MCF 10A (cell line): ENCODE measurements at regions not wholly inside any gene's neighbourhood (a gene's known extent, or its start where the extent isn't known, plus 50 kb on each side); places are given as distances from the start of the nearest gene placed in this dataset.
"Not testable (repeated sequence)": the region's sequence is repeated elsewhere in the genome, so short reads cannot be mapped to it uniquely, and the experiment has no call there.

Experiments used
- BruUV-seq: library from RNA; stranded (reverse); fragments of 400-500 nt; replicated peaks from 2 replicates; lab custom pipeline; 2021; lab: Mats Ljungman, UMichigan
- CTCF ChIA-PET: fragments of 300-600 bp; sonication (Branson Sonifier 250); formaldehyde crosslinking; extraction: SDS; loops from one replicate; lab custom pipeline; 2021; ENCODE audit warnings: antibody characterized with exemption, inconsistent platforms; lab: Yijun Ruan, JAX
- POLR2A ChIA-PET: fragments of 300-600, 350-650 bp; sonication (Branson Sonifier 250); formaldehyde crosslinking; extraction: SDS; loops from one replicate; lab custom pipeline; 2020; ENCODE audit warnings: antibody characterized with exemption, inconsistent platforms; lab: Yijun Ruan, JAX
- DNase-seq: peaks from one replicate; pipeline ENCODE4 v3.0.0-alpha.2; 2018; ENCODE audit not compliant: unreplicated experiment
- H3K27ac Mint-ChIP-seq: one replicate; pipeline ENCODE4 v1.8.0; 2022; ENCODE audit warnings: mild to moderate bottlenecking, low read depth, mixed read lengths; ENCODE audit not compliant: unreplicated experiment
- H3K27me3 Mint-ChIP-seq: one replicate; pipeline ENCODE4 v1.8.0; 2022; ENCODE audit warnings: mixed read lengths; ENCODE audit not compliant: insufficient read depth, unreplicated experiment
- H3K36me3 Mint-ChIP-seq: one replicate; pipeline ENCODE4 v1.8.0; 2022; ENCODE audit warnings: mild to moderate bottlenecking, moderate library complexity, mixed read lengths; ENCODE audit not compliant: insufficient read depth, unreplicated experiment
- H3K4me1 Mint-ChIP-seq: one replicate; pipeline ENCODE4 v1.8.0; 2022; ENCODE audit warnings: mixed read lengths; ENCODE audit not compliant: insufficient read depth, unreplicated experiment
- H3K4me3 Mint-ChIP-seq: one replicate; pipeline ENCODE4 v1.8.0; 2022; ENCODE audit warnings: mild to moderate bottlenecking, moderate library complexity, mixed read lengths; ENCODE audit not compliant: unreplicated experiment
- H3K9me3 Mint-ChIP-seq: one replicate; pipeline ENCODE4 v1.8.0; 2022; ENCODE audit warnings: mixed read lengths; ENCODE audit not compliant: unreplicated experiment
- intact Hi-C: fragments of 100-400 bp; cut with micrococcal nuclease; formaldehyde crosslinking; loops from 2 replicates; pipeline ENCODE4 v1.14.1; 2022
- TF ChIP-seq, protein P1 (sequence below): fragments of 200-600 bp; IDR thresholded peaks from one replicate; pipeline ENCODE4 v1.8.0; 2022; ENCODE audit warnings: antibody characterized with exemption, mild to moderate bottlenecking; ENCODE audit not compliant: unreplicated experiment

DNA sequence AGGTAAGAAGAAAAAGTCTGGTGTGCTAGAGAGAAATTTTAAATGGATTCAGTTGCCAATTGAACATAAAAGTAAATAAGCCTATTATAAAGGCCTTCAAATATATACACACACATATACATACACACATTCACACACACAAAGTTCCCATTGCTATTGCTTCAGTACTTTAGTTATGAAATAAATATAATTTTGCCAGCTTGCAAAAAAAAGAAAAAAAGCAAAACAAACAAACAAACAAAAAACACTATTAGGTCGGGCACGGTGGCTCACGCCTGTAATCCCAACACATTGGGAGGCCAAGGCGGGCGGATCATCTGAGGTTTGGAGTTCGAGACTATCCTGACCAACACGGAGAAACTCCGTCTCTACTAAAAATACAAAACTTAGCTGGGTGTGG lies 80.3 kb downstream of the SPIN4 start:
- no peaks in the 10 kb centered on the region for H3K36me3 Mint-ChIP-seq
- H3K4me3 Mint-ChIP-seq, result no peak overlapping the region
- intact Hi-C loops, result no loop called here
- ChIA-PET CTCF (interaction anchor here (0.7 kb wide), 1 partner anchor 34 kb away, joined by 5 read pairs; no protein-coding TSS in a partner anchor), POLR2A (no interaction called here)
- DNase-seq, result no peak
- no TSS peak for BruUV-seq
- H3K4me1 Mint-ChIP-seq, result no peaks in the 10 kb centered on the region
- no peaks in the 10 kb centered on the region for H3K27me3 Mint-ChIP-seq
- TF ChIP-seq, protein P1, sequence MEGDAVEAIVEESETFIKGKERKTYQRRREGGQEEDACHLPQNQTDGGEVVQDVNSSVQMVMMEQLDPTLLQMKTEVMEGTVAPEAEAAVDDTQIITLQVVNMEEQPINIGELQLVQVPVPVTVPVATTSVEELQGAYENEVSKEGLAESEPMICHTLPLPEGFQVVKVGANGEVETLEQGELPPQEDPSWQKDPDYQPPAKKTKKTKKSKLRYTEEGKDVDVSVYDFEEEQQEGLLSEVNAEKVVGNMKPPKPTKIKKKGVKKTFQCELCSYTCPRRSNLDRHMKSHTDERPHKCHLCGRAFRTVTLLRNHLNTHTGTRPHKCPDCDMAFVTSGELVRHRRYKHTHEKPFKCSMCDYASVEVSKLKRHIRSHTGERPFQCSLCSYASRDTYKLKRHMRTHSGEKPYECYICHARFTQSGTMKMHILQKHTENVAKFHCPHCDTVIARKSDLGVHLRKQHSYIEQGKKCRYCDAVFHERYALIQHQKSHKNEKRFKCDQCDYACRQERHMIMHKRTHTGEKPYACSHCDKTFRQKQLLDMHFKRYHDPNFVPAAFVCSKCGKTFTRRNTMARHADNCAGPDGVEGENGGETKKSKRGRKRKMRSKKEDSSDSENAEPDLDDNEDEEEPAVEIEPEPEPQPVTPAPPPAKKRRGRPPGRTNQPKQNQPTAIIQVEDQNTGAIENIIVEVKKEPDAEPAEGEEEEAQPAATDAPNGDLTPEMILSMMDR, result no peak
- H3K9me3 Mint-ChIP-seq, result peaks cover 17% of the 10 kb centered on the region
- no peak overlapping the region for H3K27ac Mint-ChIP-seq

DNA sequence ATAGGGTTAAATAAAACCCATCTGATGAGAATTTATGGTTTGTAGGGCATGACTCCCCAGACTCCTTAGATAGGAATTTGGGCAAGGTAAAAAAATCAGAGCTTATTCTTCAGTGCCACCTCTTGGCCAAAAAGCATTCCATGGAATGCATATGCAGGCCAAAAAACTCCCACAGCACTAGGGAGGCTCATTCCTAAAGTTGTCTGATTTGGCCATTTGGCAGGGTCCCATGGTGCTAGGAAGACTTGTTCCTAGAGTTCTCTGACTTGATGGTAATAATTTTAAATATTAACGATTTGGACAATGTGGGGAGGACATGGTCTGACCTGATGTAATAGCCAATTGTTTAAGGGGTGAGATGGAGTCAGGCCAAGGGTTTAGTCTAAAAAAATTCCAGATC lies 93.0 kb downstream of the SPIN4 start:
- peaks cover 10% of the 10 kb centered on the region for H3K9me3 Mint-ChIP-seq
- no peaks in the 10 kb centered on the region for H3K27me3 Mint-ChIP-seq
- H3K27ac Mint-ChIP-seq, result no peak overlapping the region
- H3K4me3 Mint-ChIP-seq, result no peak overlapping the region
- BruUV-seq, result no TSS peak
- POLR2A ChIA-PET, result no interaction called here
- CTCF ChIA-PET, result no interaction called here
- no peaks in the 10 kb centered on the region for H3K4me1 Mint-ChIP-seq
- H3K36me3 Mint-ChIP-seq, result no peaks in the 10 kb centered on the region
- TF ChIP-seq, protein P1, result no peak
- intact Hi-C loops, result no loop called here
- DNase-seq, result no peak

DNA sequence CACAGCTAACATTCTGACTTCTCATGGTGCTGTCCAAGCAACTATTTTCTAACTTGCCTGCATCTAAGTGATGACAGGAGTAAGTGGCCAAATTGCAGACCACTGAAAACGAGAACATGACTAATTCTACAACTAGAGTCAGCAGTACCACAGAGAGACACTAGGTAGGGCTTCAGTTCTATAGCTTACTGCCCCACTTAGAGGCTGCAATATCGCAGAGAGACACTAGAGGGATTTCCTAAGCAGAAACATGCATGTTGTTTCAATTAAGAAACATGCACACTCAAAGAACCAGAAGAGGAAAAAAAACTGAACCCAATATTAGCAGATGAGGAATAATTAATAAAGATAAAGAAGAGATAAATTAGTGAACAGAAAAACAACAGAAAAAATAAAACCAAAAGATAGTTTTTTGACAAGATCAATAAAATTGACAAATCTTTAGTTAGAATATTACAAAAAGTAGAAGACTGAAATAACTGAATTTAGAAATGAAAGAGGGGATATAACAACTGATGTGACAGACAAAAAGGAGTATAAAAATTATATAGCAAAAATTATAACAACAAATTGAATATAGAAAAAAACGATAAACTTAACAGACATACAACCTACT lies 100.8 kb downstream of the SPIN4 start:
- Mint-ChIP-seq H3K27ac (no peak overlapping the region), H3K4me3 (no peak overlapping the region), H3K27me3 (no peaks in the 10 kb centered on the region), H3K9me3 (peaks cover 8% of the 10 kb centered on the region), H3K36me3 (no peaks in the 10 kb centered on the region), H3K4me1 (no peaks in the 10 kb centered on the region)
- intact Hi-C loops, result no loop called here
- CTCF ChIA-PET, result interaction anchor here (0.6 to 1.7 kb wide), 7 partner anchors 10 to 644 kb away, joined by 3 to 13 read pairs (median 4); no protein-coding TSS in a partner anchor
- peak; percentile 81 for DNase-seq
- no TSS peak for BruUV-seq
- TF ChIP-seq, protein P1, result peak; percentile 97
- POLR2A ChIA-PET, result no interaction called here

DNA sequence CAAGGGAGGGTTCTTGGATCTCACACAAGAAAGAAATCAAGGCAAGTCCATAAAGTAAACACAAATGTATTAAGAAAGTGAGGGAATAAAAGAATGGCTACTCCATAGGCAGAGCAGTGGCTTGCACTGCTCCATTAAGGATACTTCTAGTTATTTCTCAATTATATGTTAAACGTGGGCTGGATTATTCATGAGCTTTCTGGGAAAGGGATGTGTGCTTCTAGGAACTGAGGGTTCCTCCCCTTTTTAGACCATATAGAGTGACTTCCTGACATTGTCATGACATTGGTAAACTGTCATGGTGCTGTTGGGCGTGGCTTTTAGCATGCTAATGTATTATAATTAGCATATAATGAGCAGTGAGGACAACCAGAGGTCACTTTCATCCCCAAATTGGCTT lies 108.4 kb downstream of the SPIN4 start:
- H3K27me3 Mint-ChIP-seq, POLR2A ChIA-PET, CTCF ChIA-PET: not testable (repeated sequence)

DNA sequence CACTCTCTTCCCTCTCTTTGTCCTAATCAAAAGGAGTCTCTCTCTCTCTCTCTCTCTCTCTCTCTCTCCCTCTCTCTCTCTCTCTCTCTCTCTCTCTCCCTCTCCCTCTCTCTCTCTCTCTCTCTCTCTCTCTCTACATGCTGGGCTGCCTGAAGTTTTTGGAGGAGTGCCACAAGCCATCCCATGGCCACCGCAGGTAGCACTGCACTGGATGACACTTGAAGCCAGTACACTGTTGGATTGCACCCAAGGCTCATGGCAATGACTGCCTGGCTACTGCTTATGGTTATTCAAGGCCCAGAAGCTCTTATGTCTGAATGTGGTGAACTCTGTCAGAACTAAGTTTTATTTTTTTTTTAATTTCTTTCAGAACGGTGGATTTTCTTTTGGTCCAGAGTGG lies 115.2 kb downstream of the SPIN4 start:
- H3K9me3 Mint-ChIP-seq, BruUV-seq, H3K4me3 Mint-ChIP-seq, H3K36me3 Mint-ChIP-seq, H3K27me3 Mint-ChIP-seq, DNase-seq, CTCF ChIA-PET, H3K27ac Mint-ChIP-seq, POLR2A ChIA-PET, intact Hi-C loops, H3K4me1 Mint-ChIP-seq: not testable (repeated sequence)

More for the DNA sequence above, 108.4 kb downstream of the SPIN4 start:
- H3K9me3 Mint-ChIP-seq, intact Hi-C loops, BruUV-seq, H3K27ac Mint-ChIP-seq, DNase-seq, H3K4me3 Mint-ChIP-seq, H3K4me1 Mint-ChIP-seq, H3K36me3 Mint-ChIP-seq: not testable (repeated sequence)

DNA sequence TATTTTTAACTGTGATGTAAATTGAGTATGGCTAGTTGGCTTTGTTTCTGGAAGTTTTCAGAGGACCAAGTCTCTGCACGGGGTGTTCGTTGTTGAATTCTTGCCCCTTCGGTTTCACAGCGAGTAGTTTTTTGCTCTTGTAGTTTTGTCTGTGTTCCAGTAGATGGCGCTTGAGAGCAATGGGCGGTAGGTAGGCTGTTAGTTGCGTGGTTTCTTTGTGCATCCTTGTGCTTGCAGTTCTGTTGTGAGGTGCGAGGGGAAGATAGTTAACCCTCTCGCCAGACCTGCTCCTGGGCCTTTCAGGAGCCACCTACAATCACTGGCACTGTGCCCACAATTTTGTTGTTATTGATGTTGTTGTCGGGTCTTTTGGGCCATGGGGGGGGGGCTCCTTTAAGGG lies 118.1 kb downstream of the SPIN4 start:
- CTCF ChIA-PET, POLR2A ChIA-PET, intact Hi-C loops, H3K4me3 Mint-ChIP-seq, H3K27ac Mint-ChIP-seq, DNase-seq, H3K36me3 Mint-ChIP-seq, H3K27me3 Mint-ChIP-seq, H3K9me3 Mint-ChIP-seq, BruUV-seq, H3K4me1 Mint-ChIP-seq: not testable (repeated sequence)

DNA sequence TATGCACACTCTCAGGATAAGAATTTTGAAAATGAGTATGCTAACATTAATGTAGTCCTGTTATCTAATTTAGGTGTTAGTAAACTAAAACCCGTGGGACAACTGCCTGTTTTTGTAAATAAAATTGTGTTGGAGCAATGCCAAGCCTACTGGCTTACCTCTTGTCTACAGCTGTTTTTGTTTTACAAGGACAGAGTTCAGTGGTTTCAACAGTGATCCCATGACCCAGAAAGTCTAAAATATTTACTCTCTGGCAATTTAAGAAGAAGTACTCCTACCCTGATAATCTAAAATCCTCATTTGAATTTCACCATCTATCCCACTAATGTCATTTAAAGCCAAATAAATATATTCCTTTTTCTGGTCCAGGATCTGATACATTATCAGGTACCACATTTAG lies 132.9 kb downstream of the SPIN4 start:
- CTCF ChIA-PET, H3K27ac Mint-ChIP-seq, H3K36me3 Mint-ChIP-seq, intact Hi-C loops, H3K9me3 Mint-ChIP-seq, H3K27me3 Mint-ChIP-seq, DNase-seq, BruUV-seq, H3K4me1 Mint-ChIP-seq, H3K4me3 Mint-ChIP-seq, POLR2A ChIA-PET: not testable (repeated sequence)
